Fibroblast of skin of abdomen (primary cell): ENCODE measurements at regions not wholly inside any gene's neighbourhood (a gene's known extent, or its start where the extent isn't known, plus 50 kb on each side); places are given as distances from the start of the nearest gene placed in this dataset.

ENCODE experiments used
- DNase-seq: peaks from one replicate; pipeline ENCODE4 v3.0.0-alpha.2; 2013

DNA sequence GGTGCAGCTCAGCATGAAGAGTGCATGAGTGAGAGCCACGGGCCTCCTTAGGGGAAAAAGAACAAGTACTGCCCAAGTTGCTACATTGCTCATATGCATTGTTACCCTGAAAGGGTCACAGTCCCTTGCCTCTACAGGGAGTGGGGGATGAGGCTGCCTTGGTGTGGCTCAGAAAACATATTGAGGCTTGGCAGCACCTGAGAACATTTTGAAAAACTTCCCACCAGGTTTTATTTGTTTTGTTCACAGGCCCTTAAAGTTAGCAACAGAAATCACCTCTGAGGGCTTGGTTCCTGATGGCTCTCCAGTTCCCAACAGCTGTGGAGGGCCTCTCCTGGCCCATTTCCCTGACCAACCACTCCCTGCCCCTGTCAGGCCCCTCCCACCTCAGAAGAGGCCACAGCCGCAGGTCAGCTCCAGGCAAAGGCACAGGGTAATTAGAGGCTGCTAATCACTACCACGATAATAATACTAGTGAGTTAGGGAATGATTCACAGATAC is 90.7 kb upstream of the ADRA1B start:
- no peak for DNase-seq

DNA sequence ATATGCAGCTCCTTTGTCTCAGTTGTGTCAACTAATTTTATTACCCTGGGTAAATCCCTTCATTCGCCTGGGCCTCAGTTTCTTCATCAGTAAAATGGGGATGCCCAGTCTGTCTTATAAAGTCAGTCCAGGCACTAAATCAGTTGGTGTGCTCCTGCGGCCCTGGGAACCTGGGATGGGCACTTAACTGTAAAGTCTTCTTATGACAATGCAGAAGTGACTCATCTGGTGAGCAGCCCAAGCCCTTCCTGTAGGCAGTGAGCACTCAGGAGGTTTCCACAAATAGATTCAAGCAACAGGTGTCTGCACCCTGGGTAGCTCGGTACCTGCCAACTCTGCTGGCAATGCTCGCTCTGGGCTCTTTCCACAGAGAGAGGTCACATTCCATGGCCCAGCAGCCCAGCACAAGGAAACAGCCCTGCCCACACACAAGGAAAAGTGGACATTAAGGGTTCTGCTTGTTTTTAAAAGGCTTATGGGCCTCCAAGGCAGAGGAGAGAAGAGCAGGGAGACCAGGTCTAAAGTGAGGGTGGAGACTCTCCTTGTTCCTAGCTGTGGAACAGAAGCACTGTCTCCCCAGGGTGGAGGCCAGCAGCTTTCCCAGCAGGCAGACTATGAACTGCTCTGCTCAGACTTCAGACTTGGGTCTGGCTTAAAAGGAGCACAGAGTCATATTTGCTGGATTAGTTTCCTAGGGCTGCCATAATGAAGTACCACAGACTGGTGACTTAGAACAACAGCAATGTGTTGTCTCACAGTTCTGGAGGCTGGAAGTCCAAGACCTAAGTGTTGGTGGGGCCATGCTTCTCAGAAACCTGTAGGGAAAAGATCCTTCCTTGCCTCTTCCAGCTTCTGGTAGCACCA is 89.7 kb upstream of the ADRA1B start:
- peak; percentile 53 for DNase-seq

DNA sequence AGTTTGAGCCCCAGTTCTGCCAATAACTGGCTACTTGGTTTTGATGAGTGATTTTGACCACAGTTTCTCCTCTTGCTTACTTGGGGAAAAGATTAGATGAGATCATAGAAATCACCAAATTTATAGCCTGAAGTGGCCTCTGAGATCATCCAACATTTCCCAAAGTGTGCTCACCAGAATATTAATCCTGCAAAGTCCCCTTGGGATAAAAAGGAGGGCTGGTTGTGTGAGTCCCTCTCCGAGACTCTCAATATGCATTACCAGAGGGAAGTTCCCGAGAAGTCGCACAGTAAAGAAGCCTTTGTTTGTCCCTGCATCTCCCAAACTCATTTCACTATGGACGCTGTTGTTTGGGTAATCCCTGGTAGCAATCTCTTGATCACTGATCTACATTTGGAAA is 88.4 kb upstream of the ADRA1B start:
- DNase-seq = no peak

DNA sequence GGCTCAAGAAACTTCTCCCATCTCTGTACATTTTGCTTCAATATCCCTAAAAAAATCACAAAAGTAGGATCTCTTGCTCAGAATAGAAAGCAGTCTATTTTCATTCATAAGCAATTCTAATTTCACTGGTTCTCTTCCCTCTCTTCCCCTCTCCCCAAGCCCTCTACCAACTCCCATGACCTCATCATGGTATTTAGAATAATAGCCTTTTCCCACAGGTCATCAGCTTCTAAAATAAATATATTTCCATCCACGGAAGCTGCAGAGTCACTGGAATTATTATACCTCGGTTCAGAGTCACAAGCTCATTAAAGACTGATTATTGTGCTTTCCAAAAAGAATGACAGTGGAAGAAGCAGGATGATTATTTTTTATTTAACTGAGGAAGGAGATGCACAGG is 84.2 kb upstream of the ADRA1B start:
- DNase-seq = no peak

DNA sequence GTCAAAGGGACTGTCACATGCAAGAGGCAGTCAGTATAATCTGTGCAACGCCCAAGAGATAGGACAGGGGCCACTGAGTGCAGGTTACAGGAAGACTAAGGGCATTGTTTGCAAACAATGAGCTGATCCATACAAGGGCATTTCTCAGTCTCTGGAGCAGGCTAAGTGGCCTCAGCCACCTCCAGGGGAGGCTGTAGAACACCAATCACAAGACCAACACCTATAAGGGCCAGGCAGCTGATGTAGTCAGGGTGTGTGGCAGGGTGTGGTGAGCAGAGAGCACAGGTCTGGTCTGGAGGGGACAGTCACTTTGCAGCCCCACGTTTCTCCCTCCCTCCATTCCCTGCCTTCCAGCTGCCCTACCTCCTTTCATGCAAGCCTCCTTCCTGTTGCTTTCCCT is 83.2 kb upstream of the ADRA1B start:
- DNase-seq = no peak

DNA sequence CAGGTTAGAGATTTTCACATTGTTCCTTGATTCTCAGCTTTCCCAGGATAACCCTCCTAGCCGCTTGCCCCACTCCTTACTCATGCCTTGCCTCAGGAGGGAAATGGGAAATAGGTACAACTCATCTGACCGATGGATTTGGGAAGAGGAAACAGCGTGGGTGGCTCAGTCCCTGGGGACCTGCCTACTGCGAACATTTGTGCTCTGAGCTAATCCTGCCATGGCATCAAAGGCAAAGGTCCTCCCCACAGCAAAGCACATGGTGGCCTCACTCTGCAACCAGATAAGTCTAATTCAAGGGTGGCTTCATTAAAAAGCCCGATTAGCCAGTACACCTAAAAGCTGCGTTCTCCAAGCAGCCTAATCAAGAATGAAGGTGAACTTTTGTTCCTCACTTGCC is 82.4 kb upstream of the ADRA1B start:
- DNase-seq = no peak

DNA sequence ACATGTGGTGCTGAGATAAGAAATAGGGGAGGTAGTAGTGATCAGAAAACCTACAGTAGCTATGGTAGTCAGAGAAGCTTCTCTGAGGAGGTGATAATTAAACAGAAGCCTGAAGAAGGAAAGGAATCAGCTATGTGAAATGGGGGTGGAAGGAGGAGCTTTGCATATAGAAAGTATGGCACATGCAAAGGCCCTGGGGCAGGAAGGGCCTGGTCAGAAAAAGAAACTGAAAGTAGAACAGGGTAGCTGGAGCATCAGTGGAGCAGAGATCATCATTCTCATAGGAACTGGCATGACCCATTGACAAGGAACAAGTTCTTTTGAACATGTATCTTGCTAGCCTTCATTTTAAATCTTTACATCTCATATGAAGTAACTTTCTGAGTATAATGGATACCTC is 80.7 kb upstream of the ADRA1B start:
- no peak for DNase-seq

DNA sequence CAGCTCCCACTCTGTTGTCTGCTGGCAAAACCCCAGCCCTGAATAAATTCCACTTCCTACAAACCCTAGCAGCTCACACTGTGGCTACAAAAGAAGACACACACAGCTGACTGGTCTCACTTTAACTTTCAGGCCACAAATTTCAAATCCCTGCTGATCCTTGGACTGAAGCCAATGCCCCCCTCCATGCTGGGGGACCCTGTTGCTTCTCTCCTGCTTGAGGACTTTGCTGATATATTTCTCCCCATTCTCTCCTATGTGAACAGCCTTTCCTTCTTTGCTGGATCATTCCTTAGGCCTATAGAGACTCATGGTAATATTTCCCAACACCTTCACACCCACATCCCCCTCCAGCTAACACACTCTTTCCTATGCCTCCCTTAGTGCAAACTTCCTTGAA is 79.6 kb upstream of the ADRA1B start:
- DNase-seq = no peak

DNA sequence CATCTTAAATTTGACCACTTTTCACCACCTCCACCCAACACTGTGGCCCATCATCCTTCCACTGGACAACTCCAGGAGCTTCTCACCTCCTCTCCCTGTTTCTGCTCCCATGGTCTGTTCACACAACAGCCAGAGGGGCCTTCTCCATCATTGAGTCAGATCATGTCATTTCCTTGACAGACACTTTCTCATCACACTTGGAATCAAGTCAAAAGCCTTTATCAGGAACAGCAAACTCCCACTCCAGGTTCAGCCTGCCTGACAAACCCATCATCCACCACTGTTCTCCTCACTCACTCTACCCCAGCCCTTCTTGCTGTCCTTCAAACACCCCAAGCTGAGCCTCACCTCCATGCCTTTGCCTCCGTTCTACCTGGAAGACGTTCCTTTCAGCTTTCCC is 78.4 kb upstream of the ADRA1B start:
- no peak for DNase-seq

DNA sequence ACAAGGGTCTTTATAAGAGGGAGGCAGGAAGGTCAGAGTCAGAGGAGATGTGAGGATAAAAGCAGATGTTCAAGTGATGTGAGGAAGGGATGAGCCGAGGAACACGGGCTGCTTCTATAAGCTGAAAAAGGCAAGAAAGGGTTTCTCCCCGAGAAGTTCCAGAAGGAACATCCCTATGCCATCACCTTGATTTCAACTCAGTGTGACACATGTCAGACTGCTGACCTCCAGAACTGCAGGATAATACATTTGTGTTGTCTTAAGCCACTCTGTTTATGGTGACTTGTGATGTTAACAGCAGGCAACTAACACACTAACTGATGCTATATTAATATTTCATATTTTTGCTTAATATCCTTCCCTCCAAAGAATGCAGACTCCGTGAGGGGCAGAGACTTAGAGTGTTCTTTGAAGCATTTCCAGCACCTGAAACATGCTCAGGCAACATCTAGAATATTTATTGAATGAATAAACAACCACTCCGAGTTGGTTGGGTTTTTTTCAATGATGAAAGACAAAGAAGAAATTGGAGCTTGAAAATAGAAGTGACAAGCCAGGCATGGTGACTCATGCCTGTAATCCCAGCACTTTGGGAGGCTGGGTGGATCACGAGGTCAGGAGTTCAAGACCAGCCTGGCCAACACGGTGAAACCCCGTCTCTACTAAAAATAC is 77.6 kb upstream of the ADRA1B start:
- no peak for DNase-seq

DNA sequence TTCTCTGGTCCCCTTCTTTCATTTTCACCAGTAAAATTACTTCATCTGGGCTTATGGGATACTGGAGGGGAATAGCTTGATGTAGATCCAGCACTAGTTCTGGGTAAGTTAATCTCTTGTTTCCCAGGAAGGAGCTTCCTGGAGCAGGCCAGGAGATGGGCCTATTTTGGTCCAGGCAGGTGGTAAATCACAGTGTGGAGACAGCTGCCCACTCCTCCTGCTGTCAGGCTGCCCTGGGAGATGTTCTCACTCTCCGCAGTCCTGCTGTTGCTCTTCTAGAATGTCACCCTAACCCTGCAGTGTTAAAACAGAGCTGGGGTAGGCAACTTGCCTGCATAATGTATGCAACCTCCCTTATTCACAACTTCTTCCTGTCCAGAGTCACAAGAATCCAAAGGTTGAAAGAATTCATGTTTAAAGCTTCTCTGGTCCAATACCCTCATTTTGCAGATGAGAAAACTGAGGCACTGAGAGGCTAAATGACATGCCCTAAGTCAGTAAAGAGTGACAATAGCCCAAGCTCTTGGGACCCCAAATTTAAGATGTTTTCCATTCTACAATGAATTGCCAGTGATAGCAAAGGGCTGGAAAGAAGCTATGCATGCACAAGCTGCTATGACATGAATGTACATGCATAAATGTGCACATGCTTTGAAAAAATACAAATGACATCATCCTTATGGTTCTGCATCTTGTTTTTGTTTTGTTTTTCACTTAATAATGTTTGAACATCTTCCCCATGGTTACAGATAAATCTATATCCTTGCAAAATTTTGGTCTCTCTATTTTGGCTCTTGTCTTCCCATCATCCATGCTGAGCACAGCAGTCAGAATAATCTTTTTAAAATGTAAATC is 71.8 kb upstream of the ADRA1B start:
- no peak for DNase-seq

DNA sequence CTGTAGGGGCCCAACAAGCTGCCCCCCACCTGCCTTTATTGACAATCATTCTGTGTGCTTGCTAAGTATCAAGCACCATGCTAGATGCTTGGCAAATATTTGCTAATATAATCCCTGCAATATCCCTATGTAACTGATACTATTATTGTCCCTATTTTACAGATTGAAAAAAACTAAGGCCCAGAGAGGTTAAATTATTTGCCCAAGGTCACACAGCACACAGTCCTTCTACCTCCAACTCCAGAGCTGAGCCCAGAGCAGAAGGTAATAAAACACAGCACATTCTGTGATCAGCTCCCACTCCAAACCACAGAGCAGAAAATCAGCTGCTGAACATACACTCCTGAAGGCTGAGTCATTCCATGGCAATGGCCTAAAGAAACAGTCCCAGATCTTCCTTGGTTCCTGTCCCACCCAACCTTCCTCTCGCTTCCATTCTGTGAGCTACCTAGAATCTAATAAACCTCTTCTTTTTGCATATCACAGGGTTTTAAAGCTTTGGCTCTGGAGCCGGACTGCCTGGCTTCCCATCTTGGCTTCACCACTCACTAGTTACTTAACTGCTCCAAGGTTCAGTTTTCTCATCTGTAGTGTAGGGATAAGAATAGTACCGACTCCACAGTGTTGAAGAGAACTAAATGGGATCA is 66.7 kb upstream of the ADRA1B start:
- DNase-seq = peak; percentile 84

DNA sequence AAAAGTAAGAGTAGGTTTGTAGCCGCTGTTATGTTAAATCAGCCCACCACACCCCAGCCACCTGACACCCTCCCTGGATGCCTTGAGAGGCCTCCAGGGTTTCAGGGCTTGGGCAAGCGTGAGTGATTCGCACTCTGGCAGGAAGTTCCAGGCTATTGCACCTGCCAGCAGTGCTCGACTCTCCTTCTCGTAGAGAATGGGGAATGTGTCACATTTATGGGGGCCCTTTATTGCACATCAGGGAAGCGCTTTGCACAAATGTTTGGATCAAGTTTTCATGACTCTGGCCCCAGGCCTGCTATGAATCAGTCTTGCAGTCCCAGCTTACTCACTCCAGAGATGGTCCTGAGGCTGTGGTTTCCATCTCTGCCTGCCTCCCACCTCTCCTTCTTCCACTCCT is 66.1 kb upstream of the ADRA1B start:
- peak; percentile 68 for DNase-seq

DNA sequence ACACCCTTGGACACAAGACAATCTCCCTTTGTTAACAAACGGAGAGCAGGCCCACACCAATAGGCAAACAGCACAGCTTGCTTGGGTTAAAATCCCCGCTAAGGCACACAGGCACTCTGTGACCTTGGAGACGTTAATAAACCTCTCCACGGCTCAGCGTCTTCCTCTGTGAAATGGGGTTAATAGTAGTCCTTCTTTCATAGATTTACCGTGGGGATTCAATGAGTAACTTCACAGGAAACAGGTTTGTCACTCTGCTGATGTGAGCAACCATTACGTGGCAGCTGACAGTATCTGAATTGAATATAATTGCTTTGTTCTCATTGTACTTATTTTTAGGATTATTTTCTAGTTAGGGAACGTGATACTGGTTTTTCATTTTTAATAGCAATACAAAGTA is 65.2 kb upstream of the ADRA1B start:
- DNase-seq = no peak

DNA sequence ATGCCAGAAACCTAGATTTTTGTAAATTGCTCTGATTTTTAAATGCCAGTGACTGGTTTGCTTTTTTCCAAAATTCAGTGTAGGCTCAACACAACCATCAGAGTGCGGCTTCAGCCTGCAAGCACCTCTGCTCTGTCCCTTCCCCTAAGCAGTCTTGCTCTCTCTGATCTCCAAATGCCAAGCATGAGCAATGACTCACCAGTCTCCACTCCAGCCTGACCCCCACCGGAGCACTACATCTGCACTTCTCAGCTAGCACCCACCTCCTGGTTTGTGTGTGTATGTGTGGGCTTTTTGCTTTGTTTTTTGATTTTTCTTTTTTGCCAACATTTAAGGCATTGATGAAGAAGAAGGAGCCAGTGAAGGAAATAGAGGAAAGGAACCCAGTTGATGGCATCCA is 61.4 kb upstream of the ADRA1B start:
- peak; percentile 36 for DNase-seq

DNA sequence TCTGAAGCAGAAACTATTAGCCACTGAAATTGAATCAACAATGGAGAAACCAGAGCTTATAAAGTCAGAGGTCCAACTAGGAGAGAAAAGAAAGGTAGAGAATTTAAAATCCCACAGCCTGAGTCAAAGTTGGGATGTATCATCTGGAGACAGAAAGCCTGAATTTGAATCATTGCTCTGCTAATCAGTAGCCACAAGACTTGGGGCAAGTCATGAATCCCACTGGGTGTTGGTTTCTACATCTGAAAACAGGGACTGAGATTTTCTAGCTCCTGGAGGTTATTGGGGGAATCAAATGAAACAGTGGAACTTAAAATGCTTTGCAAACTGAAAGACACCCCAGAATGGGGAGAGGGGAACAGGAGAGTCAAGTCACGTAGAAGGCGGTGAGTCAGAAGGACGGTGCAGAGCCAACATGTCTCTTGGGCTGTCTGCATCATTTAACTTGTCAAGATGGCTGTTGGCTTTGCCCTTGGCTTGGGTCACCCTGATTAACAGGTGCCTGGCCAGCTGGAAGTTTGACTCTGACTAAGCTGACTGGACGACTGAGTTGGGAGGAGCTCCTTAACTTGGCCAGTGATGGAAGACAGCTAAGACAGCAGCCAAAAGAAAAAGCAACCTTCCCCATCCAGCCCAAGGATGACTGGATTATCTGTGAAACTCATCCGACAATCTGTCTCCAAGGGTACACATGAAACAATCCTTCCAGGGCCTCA is 60.6 kb upstream of the ADRA1B start:
- DNase-seq = no peak

DNA sequence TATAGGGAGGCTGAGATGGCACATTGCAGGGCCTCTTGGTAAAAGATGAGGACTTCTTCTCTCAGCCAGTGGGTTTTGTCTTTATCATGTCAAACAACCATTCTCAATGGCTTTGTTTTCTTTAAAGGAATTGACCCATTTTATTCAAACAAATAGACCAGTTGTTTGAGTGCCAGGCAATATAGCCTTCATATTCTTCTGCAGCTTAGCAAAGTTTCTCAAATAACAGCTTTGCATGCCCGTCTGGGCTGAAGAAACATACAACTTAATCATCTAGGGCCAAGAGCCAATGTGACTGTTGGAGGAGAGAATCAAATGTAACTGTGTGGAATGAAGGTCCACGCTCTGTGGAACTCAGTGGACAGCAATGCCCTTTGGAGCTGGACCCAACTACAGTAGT is 57.4 kb upstream of the ADRA1B start:
- DNase-seq = no peak

DNA sequence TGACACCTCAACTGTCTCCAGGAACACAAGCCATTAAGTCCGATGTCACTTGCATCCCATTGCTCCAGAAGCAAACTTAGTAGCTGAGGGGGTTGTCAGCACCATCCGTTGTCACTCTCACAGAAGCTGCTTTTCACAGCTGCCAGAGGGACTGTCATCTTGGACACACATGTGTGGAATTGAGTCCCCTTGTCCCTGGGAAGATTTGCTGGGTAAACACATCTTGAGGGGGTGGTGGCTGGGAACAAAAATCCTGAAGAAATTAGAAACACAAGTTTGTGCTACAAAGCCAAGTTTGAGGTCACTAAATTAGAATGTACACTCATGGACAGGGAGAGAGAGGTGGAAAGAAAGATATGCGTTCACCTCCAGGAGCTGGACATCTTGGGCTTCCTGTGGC is 55.2 kb upstream of the ADRA1B start:
- DNase-seq = no peak

DNA sequence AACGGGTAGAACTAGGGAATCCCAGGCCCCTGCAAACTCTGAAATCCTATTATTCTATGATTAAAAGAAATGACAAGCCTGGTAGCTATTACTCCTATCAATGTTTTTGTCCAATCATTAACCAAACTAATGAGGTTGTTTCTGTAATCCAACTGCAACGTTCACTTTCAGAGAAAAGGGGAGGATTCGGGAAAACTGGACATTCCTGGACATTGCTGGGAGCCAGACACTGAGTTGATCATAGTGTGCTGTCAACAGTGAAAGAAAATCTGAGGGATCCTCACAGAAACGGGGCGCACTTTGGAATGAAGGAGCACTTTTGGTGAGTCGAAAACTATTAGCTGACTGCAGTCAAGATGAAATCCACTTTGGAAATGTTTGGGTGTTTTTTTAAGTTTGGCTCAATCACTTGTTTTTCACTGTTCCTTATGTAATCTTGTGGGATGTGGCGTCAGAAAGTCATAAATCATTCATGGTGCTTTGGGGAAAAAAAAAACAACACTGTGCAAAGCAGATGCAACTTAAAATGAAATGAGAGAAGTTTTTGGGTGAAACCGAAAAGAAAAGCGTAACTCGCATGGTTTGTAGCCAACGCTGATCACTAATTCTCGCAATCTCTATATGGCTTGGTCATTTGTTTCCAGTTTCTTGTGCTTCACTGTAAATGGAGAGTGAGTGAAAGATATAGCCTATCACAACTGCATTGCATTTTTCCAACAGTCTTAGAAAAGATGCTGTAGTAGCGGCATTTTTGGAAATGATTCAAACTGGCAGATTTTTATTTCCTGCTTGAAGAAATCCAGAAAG is 51.2 kb upstream of the ADRA1B start:
- peak; percentile 76 for DNase-seq

DNA sequence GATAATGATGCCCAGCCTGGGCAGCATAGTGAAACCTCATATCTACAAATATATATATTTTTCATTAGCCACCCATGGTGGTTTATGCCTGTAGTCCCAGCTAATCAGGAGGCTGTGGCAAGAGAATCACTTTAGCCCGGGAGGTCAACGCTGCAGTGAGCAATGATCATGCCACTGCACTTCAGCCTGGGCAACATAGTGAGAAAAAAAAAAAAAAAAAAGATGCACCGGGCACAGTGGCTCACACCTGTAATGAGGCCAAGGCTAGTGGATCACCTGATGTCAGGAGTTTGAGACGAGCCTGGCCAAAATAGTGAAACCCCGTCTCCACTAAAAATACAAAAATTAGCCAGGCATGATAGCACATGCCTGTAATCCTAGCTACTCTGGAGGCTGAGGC is 50.2 kb upstream of the ADRA1B start:
- DNase-seq = no peak
